Prostate gland (tissue), 2 donors: ENCODE measurements at regions not wholly inside any gene's neighbourhood (a gene's known extent, or its start where the extent isn't known, plus 50 kb on each side); places are given as distances from the start of the nearest gene placed in this dataset.

ENCODE experiments used
- POLR2AphosphoS5 ChIP-seq: sonication (generic); formaldehyde crosslinking; IDR thresholded peaks from one replicate; pipeline ENCODE4 v1.6.1; 2017; ENCODE audit warnings: antibody characterized with exemption
- TF ChIP-seq, protein P1 (sequence below), 4 experiments: fragments of 200-600 bp in 2 of 4; fragments of 450-650 bp in 2 of 4; sonication (generic) in 2 of 4; IDR thresholded peaks; 1 replicate in 3 of 4; 2 replicates in 1 of 4; pipeline ENCODE4 v1.5.1; 2016 to 2019; ENCODE audit warnings: antibody characterized with exemption in 4 of 4, mild to moderate bottlenecking in 2 of 4, moderate library complexity in 2 of 4

DNA sequence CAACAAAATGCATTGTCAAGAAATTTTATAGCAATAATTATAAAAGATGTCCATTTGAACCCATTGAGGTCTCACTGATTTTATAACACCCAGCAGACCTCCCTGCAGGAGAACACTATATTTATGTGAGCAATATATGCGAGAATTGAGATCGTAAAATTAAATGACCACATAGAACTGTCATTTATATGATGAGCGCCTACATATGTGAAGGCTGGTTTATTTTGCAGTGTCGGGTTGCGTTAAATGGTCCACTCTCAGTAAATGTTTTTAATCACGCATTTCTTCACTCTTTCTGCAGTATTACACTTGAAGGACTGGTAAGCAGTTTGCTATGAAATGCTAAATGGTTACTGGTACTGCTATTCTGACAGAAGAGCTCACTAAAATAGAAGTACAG lies 408.5 kb upstream of the AGTR1 start:
- TF ChIP-seq, protein P1, sequence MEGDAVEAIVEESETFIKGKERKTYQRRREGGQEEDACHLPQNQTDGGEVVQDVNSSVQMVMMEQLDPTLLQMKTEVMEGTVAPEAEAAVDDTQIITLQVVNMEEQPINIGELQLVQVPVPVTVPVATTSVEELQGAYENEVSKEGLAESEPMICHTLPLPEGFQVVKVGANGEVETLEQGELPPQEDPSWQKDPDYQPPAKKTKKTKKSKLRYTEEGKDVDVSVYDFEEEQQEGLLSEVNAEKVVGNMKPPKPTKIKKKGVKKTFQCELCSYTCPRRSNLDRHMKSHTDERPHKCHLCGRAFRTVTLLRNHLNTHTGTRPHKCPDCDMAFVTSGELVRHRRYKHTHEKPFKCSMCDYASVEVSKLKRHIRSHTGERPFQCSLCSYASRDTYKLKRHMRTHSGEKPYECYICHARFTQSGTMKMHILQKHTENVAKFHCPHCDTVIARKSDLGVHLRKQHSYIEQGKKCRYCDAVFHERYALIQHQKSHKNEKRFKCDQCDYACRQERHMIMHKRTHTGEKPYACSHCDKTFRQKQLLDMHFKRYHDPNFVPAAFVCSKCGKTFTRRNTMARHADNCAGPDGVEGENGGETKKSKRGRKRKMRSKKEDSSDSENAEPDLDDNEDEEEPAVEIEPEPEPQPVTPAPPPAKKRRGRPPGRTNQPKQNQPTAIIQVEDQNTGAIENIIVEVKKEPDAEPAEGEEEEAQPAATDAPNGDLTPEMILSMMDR (IDR thresholded peaks at IDR 0.05), result no peak
- TF ChIP-seq POLR2AphosphoS5, result no peak
